ENCODE measurements at regions not wholly inside any gene's neighbourhood (a gene's known extent, or its start where the extent isn't known, plus 50 kb on each side); places are given as distances from the start of the nearest gene placed in this dataset.

GRCh38 chr21:23541571-23541970 is 2065.7 kb downstream of the MRPL39 start:
- Mint-ChIP-seq H3K27me3 (peaks cover 2% of the 10 kb centered on the region), H3K27ac (no peak overlapping the region), H3K4me1 (no peaks in the 10 kb centered on the region), H3K9me3 (no peaks in the 10 kb centered on the region), H3K4me3 (no peak overlapping the region), H3K36me3 (no peaks in the 10 kb centered on the region)
- DNase-seq: no peak
- POLR2A ChIA-PET: no interaction called here
- no peak for ATAC-seq (ENCODE audit: low read depth)

DNA sequence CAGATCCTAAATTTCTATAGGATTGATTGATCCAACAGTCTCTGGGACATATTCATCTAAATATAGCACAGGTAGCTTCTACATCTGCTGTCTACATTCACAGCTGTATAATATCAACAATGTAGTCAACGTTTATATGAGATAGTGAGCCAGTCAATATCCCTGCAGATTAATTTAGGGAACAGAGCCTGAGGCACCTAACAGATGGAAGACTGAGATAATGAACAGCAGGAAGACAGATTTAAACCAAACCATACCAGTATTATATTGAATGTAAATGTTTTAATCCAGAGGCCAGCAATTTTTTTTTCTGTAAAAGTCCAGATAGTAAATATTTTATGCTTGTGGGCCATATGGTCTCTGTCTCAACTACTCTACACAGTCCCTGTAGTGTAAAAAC is 2072.4 kb downstream of the MRPL39 start:
- peaks cover 2% of the 10 kb centered on the region for H3K27me3 Mint-ChIP-seq
- H3K4me3 Mint-ChIP-seq: no peak overlapping the region
- no peak for ATAC-seq (ENCODE audit: low read depth)
- no peaks in the 10 kb centered on the region for H3K36me3 Mint-ChIP-seq
- POLR2A ChIA-PET: no interaction called here
- no peak for DNase-seq
- H3K4me1 Mint-ChIP-seq: no peaks in the 10 kb centered on the region
- no peaks in the 10 kb centered on the region for H3K9me3 Mint-ChIP-seq
- H3K27ac Mint-ChIP-seq: no peak overlapping the region

DNA sequence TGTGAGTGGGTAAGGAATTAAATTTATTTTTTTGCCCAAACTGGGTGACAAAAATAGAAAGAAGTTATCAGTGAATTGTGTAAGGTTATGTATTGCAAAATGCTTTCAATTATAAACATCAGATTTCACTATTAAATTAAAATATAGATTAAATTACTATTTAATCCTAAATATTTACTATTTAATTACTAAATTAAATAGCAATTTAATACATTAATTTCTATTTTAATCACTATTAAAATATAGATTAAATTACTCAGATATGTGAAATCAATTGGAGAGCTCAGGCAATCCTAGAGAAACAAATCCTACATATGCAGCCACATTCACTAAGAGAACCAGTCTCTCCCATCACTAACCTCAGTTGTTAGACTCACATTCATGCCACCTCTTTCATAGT is 2075.8 kb downstream of the MRPL39 start:
- POLR2A ChIA-PET: no interaction called here

DNA sequence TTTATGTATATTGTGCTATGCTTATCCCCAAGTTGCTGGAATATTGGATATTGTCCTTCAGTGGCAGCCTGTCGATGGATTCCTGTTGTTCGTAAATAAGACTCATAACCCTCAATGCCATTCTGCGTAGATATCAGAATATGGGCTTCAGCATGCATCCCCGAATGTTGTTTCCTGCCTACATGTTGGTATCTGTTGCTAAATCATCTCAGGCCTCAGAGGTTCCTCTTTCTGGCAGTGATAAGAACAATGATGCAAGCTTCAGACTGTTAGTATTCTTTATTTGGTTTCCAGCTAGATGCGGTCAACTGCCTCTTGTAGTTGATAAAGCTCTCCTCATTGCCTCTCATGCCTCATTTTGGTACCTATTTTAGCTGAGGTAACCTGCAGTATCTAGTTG is 2082.6 kb downstream of the MRPL39 start:
- DNase-seq: no peak
- Mint-ChIP-seq H3K27ac (no peak overlapping the region), H3K9me3 (no peaks in the 10 kb centered on the region), H3K36me3 (no peaks in the 10 kb centered on the region), H3K4me1 (no peaks in the 10 kb centered on the region), H3K27me3 (peaks cover 2% of the 10 kb centered on the region), H3K4me3 (no peak overlapping the region)
- POLR2A ChIA-PET: no interaction called here
- no peak for ATAC-seq (ENCODE audit: low read depth)

More for the DNA sequence above, 2075.8 kb downstream of the MRPL39 start:
- Mint-ChIP-seq H3K4me1 (no peaks in the 10 kb centered on the region), H3K36me3 (no peaks in the 10 kb centered on the region), H3K27me3 (no peaks in the 10 kb centered on the region), H3K9me3 (no peaks in the 10 kb centered on the region), H3K27ac (no peak overlapping the region), H3K4me3 (no peak overlapping the region)
- DNase-seq: no peak
- no peak for ATAC-seq (ENCODE audit: low read depth)

DNA sequence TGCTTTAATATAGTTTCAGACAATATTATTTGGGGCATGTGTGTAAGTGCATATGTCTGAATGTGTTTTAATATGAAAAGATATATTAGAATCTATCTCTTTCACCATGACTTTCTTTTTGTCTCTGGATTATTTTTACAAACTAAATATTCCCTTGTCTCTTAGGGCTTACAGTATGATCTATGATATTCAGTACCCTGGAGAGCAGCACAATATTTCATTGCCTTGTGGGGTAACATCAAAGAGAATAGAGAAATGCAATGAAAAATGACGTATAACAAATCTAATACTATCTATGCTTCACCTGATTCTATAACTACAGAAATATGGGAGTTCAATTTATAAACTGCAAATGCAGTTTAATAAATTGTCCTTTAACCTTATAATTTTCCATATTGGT is 2084.5 kb downstream of the MRPL39 start:
- Mint-ChIP-seq H3K27ac (no peak overlapping the region), H3K36me3 (no peaks in the 10 kb centered on the region), H3K9me3 (no peaks in the 10 kb centered on the region), H3K4me1 (no peaks in the 10 kb centered on the region), H3K27me3 (peaks cover 2% of the 10 kb centered on the region), H3K4me3 (no peak overlapping the region)
- POLR2A ChIA-PET: no interaction called here
- ATAC-seq (ENCODE audit: low read depth): no peak
- no peak for DNase-seq

- ATAC-seq (ENCODE audit: low read depth): no peak
- POLR2A ChIA-PET: no interaction called here
These were observed 2099.8 kb downstream of the MRPL39 start for GRCh38 chr21:23507501-23507900.

DNA sequence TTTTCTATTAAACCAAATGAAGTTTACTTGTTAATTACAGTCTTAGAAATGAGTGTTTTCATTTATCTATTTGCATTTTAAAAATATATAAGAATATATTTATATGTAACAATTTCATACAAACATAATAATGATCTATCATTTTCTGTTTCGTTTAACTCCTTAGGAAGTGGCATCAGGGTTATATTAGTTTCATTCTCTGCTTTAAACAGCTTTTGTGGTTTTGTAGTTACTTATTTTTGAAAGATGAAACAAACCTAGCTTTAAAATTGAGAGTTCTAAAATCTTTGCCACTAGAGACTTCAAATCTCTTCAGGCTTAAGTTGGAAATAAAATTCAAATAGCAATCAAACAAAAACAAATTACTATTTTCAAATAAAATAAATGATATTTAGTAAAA is 2110.6 kb downstream of the MRPL39 start:
- no peak for ATAC-seq (ENCODE audit: low read depth)
- no peak overlapping the region for H3K4me3 Mint-ChIP-seq
- H3K9me3 Mint-ChIP-seq: peaks cover 1% of the 10 kb centered on the region
- no peaks in the 10 kb centered on the region for H3K36me3 Mint-ChIP-seq
- no peaks in the 10 kb centered on the region for H3K27me3 Mint-ChIP-seq
- no peak for DNase-seq
- POLR2A ChIA-PET: no interaction called here
- H3K27ac Mint-ChIP-seq: no peak overlapping the region
- H3K4me1 Mint-ChIP-seq: no peaks in the 10 kb centered on the region

More at GRCh38 chr21:23507501-23507900, 2099.8 kb downstream of the MRPL39 start:
- Mint-ChIP-seq H3K27ac (no peak overlapping the region), H3K27me3 (no peaks in the 10 kb centered on the region), H3K4me1 (no peaks in the 10 kb centered on the region), H3K36me3 (no peaks in the 10 kb centered on the region), H3K9me3 (no peaks in the 10 kb centered on the region), H3K4me3 (no peak overlapping the region)
- DNase-seq: no peak

DNA sequence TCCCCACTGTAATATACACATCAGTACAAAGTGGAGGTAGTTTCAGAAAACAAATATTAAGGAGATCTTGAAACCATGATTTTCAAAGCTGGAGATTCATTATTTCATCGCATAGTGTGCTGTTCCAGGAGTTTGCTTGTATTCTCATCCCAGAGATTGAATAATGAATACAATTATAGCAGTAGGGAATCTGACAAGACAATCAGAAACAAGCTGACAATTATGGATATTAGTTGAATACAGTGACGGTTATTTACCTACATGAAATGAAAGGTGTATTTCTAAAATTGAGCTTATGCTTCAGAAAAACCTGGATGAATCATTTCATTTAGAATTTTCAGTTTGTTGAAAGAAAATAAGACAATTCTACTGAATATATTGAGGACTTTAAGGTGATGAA is 2119.0 kb downstream of the MRPL39 start:
- no peaks in the 10 kb centered on the region for H3K9me3 Mint-ChIP-seq
- ATAC-seq (ENCODE audit: low read depth) (no peak), DNase-seq (no peak)
- H3K36me3 Mint-ChIP-seq: no peaks in the 10 kb centered on the region
- no peak overlapping the region for H3K27ac Mint-ChIP-seq
- peaks cover 2% of the 10 kb centered on the region for H3K27me3 Mint-ChIP-seq
- POLR2A ChIA-PET: no interaction called here
- H3K4me1 Mint-ChIP-seq: no peaks in the 10 kb centered on the region
- H3K4me3 Mint-ChIP-seq: no peak overlapping the region

DNA sequence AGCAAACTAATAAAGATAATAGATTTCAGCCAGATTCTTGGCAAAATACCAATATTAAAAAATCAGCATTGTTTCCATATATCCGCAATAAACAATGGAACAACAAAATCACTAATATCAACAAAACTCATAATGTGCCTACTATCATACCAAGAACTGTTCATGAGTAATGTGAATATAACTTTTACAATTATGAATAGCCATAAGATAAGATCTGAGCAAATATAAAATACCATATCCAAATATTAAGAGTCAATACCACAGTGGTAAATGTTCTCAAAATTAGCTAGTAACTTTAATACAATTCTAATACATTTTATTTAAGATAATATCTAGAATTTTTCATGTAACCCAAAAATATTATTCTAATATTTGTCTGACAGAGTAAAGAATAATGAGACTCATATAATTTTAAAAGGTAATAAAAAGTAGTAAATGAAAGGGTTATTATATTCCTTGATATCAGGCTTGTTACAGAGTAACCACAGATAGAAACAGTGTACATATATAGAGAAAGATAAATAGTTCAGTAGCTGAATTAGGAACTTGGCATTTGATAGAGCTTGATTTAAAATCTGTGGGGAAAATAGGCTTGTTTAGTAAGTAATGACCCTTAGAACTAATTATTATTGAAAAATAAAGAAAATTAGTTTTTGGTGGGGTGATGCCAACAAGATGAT is 2126.6 kb downstream of the MRPL39 start:
- peaks cover 2% of the 10 kb centered on the region for H3K27me3 Mint-ChIP-seq
- no peak overlapping the region for H3K4me3 Mint-ChIP-seq
- POLR2A ChIA-PET: no interaction called here
- ATAC-seq (ENCODE audit: low read depth) (no peak), DNase-seq (no peak)
- H3K4me1 Mint-ChIP-seq: no peaks in the 10 kb centered on the region
- no peaks in the 10 kb centered on the region for H3K36me3 Mint-ChIP-seq
- H3K9me3 Mint-ChIP-seq: no peaks in the 10 kb centered on the region
- H3K27ac Mint-ChIP-seq: no peak overlapping the region

DNA sequence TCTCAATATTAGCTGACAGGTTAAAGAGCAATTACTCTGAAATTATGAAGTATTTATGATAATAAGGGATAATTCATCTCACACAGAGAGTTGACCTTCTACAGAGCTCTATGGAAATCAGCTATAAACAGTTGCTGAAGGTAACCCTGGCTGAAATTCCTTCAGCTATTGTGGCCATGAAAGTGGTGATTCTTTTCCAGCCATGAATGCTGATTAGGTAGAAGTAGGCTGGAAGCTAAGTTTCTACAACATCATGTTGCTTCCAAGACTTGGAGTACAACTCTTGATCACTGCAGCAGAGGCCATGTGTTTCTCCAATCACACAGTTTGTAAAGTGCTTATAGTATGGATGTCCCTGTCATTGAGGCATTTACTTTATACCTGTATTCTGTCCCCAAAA is 2128.9 kb downstream of the MRPL39 start:
- ATAC-seq (ENCODE audit: low read depth): no peak
- H3K27me3 Mint-ChIP-seq: peaks cover 1% of the 10 kb centered on the region
- H3K4me3 Mint-ChIP-seq: no peak overlapping the region
- POLR2A ChIA-PET: no interaction called here
- no peak overlapping the region for H3K27ac Mint-ChIP-seq
- no peaks in the 10 kb centered on the region for H3K9me3 Mint-ChIP-seq
- H3K4me1 Mint-ChIP-seq: no peaks in the 10 kb centered on the region
- no peaks in the 10 kb centered on the region for H3K36me3 Mint-ChIP-seq
- DNase-seq: no peak

GRCh38 chr21:23475281-23476219 is 2131.7 kb downstream of the MRPL39 start:
- POLR2A ChIA-PET: interaction anchor here (0.6 kb wide), 1 partner anchor 56 kb away, joined by 4 read pairs; no protein-coding TSS in a partner anchor
- Mint-ChIP-seq H3K27me3 (no peaks in the 10 kb centered on the region), H3K36me3 (no peaks in the 10 kb centered on the region), H3K4me3 (no peak overlapping the region), H3K27ac (no peak overlapping the region), H3K9me3 (no peaks in the 10 kb centered on the region), H3K4me1 (no peaks in the 10 kb centered on the region)
- ATAC-seq (ENCODE audit: low read depth): no peak
- DNase-seq: no peak

DNA sequence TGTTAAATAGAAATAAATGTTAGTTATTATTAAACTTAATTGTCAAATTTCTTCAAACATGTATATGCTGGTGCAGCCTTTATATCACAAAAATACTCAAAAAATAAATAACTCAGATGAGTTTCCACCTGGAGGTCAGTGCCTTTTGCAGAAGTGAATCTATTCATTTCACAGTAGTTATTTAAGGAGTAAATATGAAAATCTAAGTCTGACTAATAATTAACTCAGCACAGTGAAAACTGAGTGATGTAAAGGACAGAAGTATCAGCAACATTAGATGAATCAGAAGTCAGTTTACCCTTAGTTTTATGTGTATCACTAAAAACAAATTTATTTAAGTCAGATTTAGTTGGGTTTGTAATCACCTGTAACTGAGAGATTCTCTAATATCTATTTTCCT is 2135.4 kb downstream of the MRPL39 start:
- H3K27me3 Mint-ChIP-seq: no peaks in the 10 kb centered on the region
- H3K9me3 Mint-ChIP-seq: no peaks in the 10 kb centered on the region
- no peak overlapping the region for H3K27ac Mint-ChIP-seq
- H3K4me3 Mint-ChIP-seq: no peak overlapping the region
- no peaks in the 10 kb centered on the region for H3K4me1 Mint-ChIP-seq
- no peak for DNase-seq
- POLR2A ChIA-PET: no interaction called here
- H3K36me3 Mint-ChIP-seq: no peaks in the 10 kb centered on the region
- ATAC-seq (ENCODE audit: low read depth): no peak

- no peak overlapping the region for H3K4me3 Mint-ChIP-seq
- no peaks in the 10 kb centered on the region for H3K36me3 Mint-ChIP-seq
- POLR2A ChIA-PET: no interaction called here
- H3K9me3 Mint-ChIP-seq: no peaks in the 10 kb centered on the region
- H3K4me1 Mint-ChIP-seq: no peaks in the 10 kb centered on the region
- no peak for ATAC-seq (ENCODE audit: low read depth)
- H3K27me3 Mint-ChIP-seq: no peaks in the 10 kb centered on the region
- H3K27ac Mint-ChIP-seq: no peak overlapping the region
- no peak for DNase-seq
These were observed 2143.9 kb downstream of the MRPL39 start for GRCh38 chr21:23463365-23463764.

DNA sequence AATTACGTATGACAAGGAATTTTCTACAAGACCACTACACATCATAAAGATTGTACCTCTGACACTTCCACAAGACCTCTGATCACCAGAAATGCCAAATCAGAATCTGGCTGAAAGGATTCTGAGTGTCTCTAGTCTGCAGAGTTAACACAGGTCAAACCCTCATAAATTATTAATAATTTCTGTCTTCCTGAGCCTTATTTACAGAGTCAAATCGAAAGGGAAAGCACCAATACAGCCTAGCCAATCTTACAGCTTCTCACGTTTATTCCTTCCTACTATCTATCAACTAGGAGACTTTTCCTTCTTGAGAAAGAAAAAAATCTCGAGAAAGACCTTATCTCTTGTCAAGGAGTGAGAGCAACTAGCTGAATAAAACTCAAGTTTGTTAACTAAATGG is 2151.6 kb downstream of the MRPL39 start:
- ATAC-seq (ENCODE audit: low read depth): no peak
- no peaks in the 10 kb centered on the region for H3K27me3 Mint-ChIP-seq
- no peaks in the 10 kb centered on the region for H3K4me1 Mint-ChIP-seq
- no peak overlapping the region for H3K27ac Mint-ChIP-seq
- no peaks in the 10 kb centered on the region for H3K36me3 Mint-ChIP-seq
- no peak for DNase-seq
- no peak overlapping the region for H3K4me3 Mint-ChIP-seq
- POLR2A ChIA-PET: no interaction called here
- no peaks in the 10 kb centered on the region for H3K9me3 Mint-ChIP-seq

Measured in activated naive CD8-positive, alpha-beta T cell treated with anti-CD3 and anti-CD28 coated beads, Interleukin-2, amount 10 ng/mL, durations not matched to agents 7 days and 5 days (primary cell).